Pulmonary artery endothelial cell (primary cell): ENCODE measurements at regions not wholly inside any gene's neighbourhood (a gene's known extent, or its start where the extent isn't known, plus 50 kb on each side); places are given as distances from the start of the nearest gene placed in this dataset.

ENCODE experiments used
- DNase-seq: peaks from one replicate; pipeline ENCODE4 v3.0.0-alpha.2; 2011; ENCODE audit warnings: low read depth, low spot score

GRCh38 chr3:117126460-117126859 is 416.9 kb downstream of the TUSC7 start:
- DNase-seq: no peak

GRCh38 chr3:117126946-117127546 is 417.5 kb downstream of the TUSC7 start:
- no peak for DNase-seq

- DNase-seq: no peak
These were observed 418.6 kb downstream of the TUSC7 start for GRCh38 chr3:117128133-117128532.

GRCh38 chr3:117128872-117129271 is 419.3 kb downstream of the TUSC7 start:
- no peak for DNase-seq

- no peak for DNase-seq
These were observed 419.9 kb downstream of the TUSC7 start for GRCh38 chr3:117129516-117129915.

GRCh38 chr3:117130222-117130621 is 420.6 kb downstream of the TUSC7 start:
- DNase-seq: no peak

- DNase-seq: no peak
These were observed 421.7 kb downstream of the TUSC7 start for GRCh38 chr3:117131259-117131658.

GRCh38 chr3:117133066-117133465 is 423.5 kb downstream of the TUSC7 start:
- no peak for DNase-seq

GRCh38 chr3:117135207-117135606 is 425.6 kb downstream of the TUSC7 start:
- DNase-seq: no peak

GRCh38 chr3:117136003-117136402 is 426.4 kb downstream of the TUSC7 start:
- no peak for DNase-seq

- no peak for DNase-seq
These were observed 427.5 kb downstream of the TUSC7 start for GRCh38 chr3:117137065-117137464.

GRCh38 chr3:117139681-117140080 is 430.1 kb downstream of the TUSC7 start:
- DNase-seq: no peak

GRCh38 chr3:117141812-117142211 is 432.2 kb downstream of the TUSC7 start:
- DNase-seq: no peak

GRCh38 chr3:117144853-117145252 is 435.3 kb downstream of the TUSC7 start:
- no peak for DNase-seq

- DNase-seq: no peak
These were observed 436.1 kb downstream of the TUSC7 start for GRCh38 chr3:117145677-117146076.

GRCh38 chr3:117146571-117146970 is 437.0 kb downstream of the TUSC7 start:
- no peak for DNase-seq

- no peak for DNase-seq
These were observed 440.0 kb downstream of the TUSC7 start for GRCh38 chr3:117149584-117149983.

- no peak for DNase-seq
These were observed 441.0 kb downstream of the TUSC7 start for GRCh38 chr3:117150628-117151027.

GRCh38 chr3:117160176-117160575 is 450.6 kb downstream of the TUSC7 start:
- no peak for DNase-seq

GRCh38 chr3:117161816-117162215 is 452.2 kb downstream of the TUSC7 start:
- no peak for DNase-seq

GRCh38 chr3:117165176-117165575 is 455.6 kb downstream of the TUSC7 start:
- DNase-seq: no peak

GRCh38 chr3:117165601-117166051 is 456.0 kb downstream of the TUSC7 start:
- DNase-seq: no peak

- DNase-seq: no peak
These were observed 459.3 kb downstream of the TUSC7 start for GRCh38 chr3:117168896-117169295.

GRCh38 chr3:117170094-117170493 is 460.5 kb downstream of the TUSC7 start:
- no peak for DNase-seq
